Stimulated activated CD8-positive, alpha-beta memory T cell treated with anti-CD3 and anti-CD28 coated beads, Interleukin-15, amount 100 ng/mL, for 48 hours (primary cell): ENCODE measurements at regions not wholly inside any gene's neighbourhood (a gene's known extent, or its start where the extent isn't known, plus 50 kb on each side); places are given as distances from the start of the nearest gene placed in this dataset.
"Not testable (repeated sequence)": the region's sequence is repeated elsewhere in the genome, so short reads cannot be mapped to it uniquely, and the experiment has no call there.

Experiments used
- DNase-seq, 2 donors: peaks; one replicate each; pipeline ENCODE4 v3.0.0-alpha.2; 2020; ENCODE audit warnings: low read depth in 2 of 2

DNA sequence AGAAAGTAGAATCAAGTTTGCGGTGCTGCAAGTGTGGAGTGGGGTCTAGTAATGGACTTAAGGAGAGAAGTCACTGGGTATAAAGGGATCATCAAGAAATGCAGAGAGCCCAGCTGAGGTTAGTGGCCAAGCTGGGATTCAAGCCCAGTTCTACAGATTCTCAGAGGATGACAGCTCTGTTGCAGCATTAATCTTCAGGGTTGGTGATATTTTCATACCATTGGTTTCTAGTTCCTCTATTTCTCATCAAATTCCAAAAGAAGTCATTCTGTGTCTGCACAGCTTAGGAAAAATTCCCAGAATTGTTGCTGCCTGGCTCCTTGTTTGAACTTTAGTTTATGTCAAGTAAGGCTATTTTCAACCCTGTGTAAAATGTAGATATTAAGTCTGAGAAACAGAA lies 169.5 kb upstream of the NTF3 start:
- no peak for DNase-seq

GRCh38 chr12:5262885-5263284 lies 169.0 kb upstream of the NTF3 start:
- no peak for DNase-seq

- no peak for DNase-seq
Measured at GRCh38 chr12:5264006-5264405, 167.9 kb upstream of the NTF3 start.

- no peak for DNase-seq
Measured at GRCh38 chr12:5267603-5268423, 164.1 kb upstream of the NTF3 start.

- DNase-seq = no peak
Measured at GRCh38 chr12:5268424-5269210, 163.3 kb upstream of the NTF3 start.

DNA sequence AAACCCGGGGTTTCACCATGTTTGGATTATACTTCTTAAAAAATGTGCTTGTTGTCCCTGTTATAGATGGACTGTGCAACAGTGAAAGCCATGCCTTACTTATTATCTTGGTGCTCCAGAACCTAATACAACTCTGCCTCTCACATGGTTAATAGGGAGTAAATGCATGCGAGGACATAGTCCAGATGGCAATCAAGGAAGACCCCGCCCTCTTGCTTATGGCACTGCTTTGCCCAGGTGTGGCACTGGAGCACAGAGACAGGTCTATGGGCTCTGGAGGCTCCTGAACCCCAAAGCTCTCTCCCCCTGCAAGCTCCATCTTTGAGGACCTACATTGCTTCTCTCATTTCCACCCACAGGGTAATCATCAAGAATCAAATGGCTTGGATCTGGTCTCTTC lies 162.1 kb upstream of the NTF3 start:
- DNase-seq = no peak

GRCh38 chr12:5272018-5272785 lies 159.7 kb upstream of the NTF3 start:
- DNase-seq = no peak

DNA sequence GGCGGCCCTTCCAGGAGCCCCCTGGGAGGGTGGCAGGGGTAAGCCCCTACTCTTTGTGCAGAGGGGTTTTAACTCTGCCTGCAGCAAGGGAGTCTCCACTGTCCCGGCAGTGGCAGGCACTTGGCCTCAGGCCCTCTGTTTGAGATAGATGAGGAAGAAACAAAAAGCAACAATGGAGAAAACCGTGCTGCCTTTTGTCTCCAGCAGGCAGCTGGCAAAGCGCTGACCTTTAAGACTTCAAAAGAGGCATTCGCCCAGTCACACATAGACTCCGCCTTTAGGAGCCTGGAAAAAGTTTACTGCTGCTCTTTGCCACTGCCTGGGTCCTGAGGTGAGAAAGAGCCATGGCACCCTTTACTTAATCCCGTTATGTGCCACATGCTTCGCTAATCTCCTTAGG lies 158.2 kb upstream of the NTF3 start:
- DNase-seq = no peak

- DNase-seq = no peak
Measured at GRCh38 chr12:5276327-5276880, 155.5 kb upstream of the NTF3 start.

DNA sequence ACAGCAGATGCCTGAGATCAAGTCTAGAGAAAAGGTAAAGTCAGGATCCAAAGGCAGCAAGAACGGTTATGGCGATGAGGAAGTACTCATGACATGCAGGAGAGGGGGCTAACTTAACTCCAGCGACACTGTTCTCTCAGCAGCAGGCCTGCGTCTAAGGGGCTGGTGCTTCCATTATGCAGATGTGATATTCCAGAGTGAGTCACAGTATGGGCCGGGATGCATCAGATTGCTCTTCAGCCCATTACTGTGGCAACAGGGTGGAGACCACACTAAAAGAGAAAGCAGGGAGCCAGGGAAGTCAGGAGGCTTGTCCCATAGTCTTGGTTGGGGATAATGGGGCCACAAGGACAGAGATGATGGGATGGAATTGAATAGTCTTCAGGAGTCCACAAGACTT lies 151.8 kb upstream of the NTF3 start:
- DNase-seq = no peak

DNA sequence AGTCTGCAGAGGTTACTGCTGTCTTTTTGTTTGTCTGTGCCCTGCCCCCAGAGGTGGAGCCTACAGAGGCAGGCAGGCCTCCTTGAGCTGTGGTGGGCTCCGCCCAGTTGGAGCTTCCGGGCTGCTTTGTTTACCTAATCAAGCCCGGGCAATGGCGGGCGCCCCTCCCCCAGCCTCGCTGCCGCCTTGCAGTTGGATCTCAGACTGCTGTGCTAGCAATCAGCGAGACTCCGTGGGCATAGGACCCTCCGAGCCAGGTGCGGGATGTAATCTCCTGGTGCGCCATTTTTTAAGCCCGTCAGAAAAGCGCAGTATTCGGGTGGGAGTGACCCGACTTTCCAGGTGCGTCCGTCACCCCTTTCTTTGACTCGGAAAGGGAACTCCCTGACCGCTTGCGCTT lies 141.5 kb upstream of the NTF3 start:
- not testable (repeated sequence) for DNase-seq

- no peak for DNase-seq
Measured at GRCh38 chr12:5292651-5293050, 139.3 kb upstream of the NTF3 start.

- DNase-seq = no peak
Measured at GRCh38 chr12:5293773-5294172, 138.1 kb upstream of the NTF3 start.

- no peak for DNase-seq
Measured at GRCh38 chr12:5294274-5295070, 137.4 kb upstream of the NTF3 start.

- DNase-seq = no peak
Measured at GRCh38 chr12:5295151-5295550, 136.8 kb upstream of the NTF3 start.

- DNase-seq = no peak
Measured at GRCh38 chr12:5295996-5296395, 135.9 kb upstream of the NTF3 start.

GRCh38 chr12:5301539-5301938 lies 130.4 kb upstream of the NTF3 start:
- no peak for DNase-seq

GRCh38 chr12:5305425-5305824 lies 126.5 kb upstream of the NTF3 start:
- no peak for DNase-seq

- DNase-seq = no peak
Measured at GRCh38 chr12:5305886-5306545, 125.9 kb upstream of the NTF3 start.

DNA sequence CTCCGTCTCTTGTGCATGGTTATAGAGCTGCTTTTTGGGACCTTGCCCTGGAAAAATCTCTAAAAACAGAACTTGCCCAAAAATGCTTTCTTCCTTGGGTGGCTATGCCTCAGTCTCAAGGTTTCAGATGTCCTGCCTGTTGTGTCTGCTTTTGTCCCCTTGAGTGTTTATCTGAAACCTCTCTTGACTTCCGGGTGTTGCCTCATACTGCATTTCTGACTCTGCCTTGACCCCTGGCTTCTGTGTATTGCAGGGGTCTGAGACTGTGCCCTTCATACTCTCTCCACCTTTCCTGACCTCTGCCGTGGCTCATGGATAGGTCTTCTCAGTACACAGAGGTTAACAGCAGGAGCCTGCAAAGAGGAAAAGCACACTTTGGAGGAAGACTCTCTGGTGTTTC lies 124.8 kb upstream of the NTF3 start:
- no peak for DNase-seq

GRCh38 chr12:5308216-5308615 lies 123.7 kb upstream of the NTF3 start:
- DNase-seq = no peak
